Liver (tissue), 8 donors: ENCODE measurements at regions not wholly inside any gene's neighbourhood (a gene's known extent, or its start where the extent isn't known, plus 50 kb on each side); places are given as distances from the start of the nearest gene placed in this dataset.

Experiments used
- DNase-seq: peaks from one replicate; pipeline ENCODE4 v3.0.0-alpha.2; 2017; ENCODE audit warnings: low spot score
- H3K27ac ChIP-seq, 2 donors: one replicate each; pipeline ENCODE4 v1.7.0; 2013; ENCODE audit warnings: inconsistent platforms in 2 of 2, low read length in 2 of 2, control low read depth in 1 of 2, low read depth in 1 of 2, mild to moderate bottlenecking in 1 of 2
- H3K27me3 ChIP-seq, 4 donors: one replicate each; pipeline versions ENCODE4 v1.6.1 to v1.7.0; 2013; ENCODE audit warnings: low read length in 3 of 4, inconsistent platforms in 1 of 4, mild to moderate bottlenecking in 1 of 4, moderate library complexity in 1 of 4; ENCODE audit not compliant: control insufficient read depth in 4 of 4, insufficient read depth in 4 of 4
- H3K36me3 ChIP-seq, 4 donors: one replicate each; pipeline versions ENCODE4 v1.6.1 to v1.7.0; 2013; ENCODE audit warnings: low read length in 3 of 4, mild to moderate bottlenecking in 3 of 4, low read depth in 1 of 4, moderate library complexity in 1 of 4; ENCODE audit not compliant: control insufficient read depth in 4 of 4, insufficient read depth in 3 of 4
- H3K4me1 ChIP-seq, 4 donors: one replicate each; pipeline versions ENCODE4 v1.6.1 to v1.7.0; 2013; ENCODE audit warnings: low read length in 3 of 4, mild to moderate bottlenecking in 3 of 4, moderate library complexity in 1 of 4; ENCODE audit not compliant: control insufficient read depth in 4 of 4, insufficient read depth in 4 of 4
- H3K4me3 ChIP-seq, 3 donors: one replicate each; pipeline versions ENCODE4 v1.6.1 to v1.7.0; 2013; ENCODE audit warnings: low read length in 3 of 3, control low read depth in 1 of 3, low read depth in 1 of 3, mild to moderate bottlenecking in 1 of 3
- H3K9ac ChIP-seq, 2 donors: one replicate each; pipeline ENCODE4 v1.7.0; 2013; ENCODE audit warnings: low read length in 2 of 2, mild to moderate bottlenecking in 2 of 2, moderate library complexity in 2 of 2, control low read depth in 1 of 2, low read depth in 1 of 2
- H3K9me3 ChIP-seq, 4 donors: one replicate each; pipeline versions ENCODE4 v1.6.1 to v1.7.0; 2013; ENCODE audit warnings: low read length in 3 of 4; ENCODE audit not compliant: control insufficient read depth in 4 of 4
- EGR1 ChIP-seq, 2 donors: IDR thresholded peaks; 2 replicates each; pipeline ENCODE4 v1.6.1; 2016 to 2018; ENCODE audit warnings: antibody characterized with exemption in 2 of 2, low read depth in 2 of 2
- FOXA2 ChIP-seq: IDR thresholded peaks from 2 replicates; pipeline ENCODE4 v1.6.1; 2016; ENCODE audit warnings: antibody characterized with exemption
- GABPA ChIP-seq, 2 donors: IDR thresholded peaks in 1 of 2; conservative IDR thresholded peaks in 1 of 2; 2 replicates each; pipeline ENCODE4 v1.6.1; 2016; ENCODE audit warnings: antibody characterized with exemption in 2 of 2, mild to moderate bottlenecking in 1 of 2, moderate library complexity in 1 of 2
- HNF4A ChIP-seq, 2 donors: conservative IDR thresholded peaks; 2 replicates each; pipeline ENCODE4 v1.6.1; 2016; ENCODE audit warnings: antibody characterized with exemption in 2 of 2, mild to moderate bottlenecking in 2 of 2
- HNF4G ChIP-seq: IDR thresholded peaks from 2 replicates; pipeline ENCODE4 v1.6.1; 2016; ENCODE audit warnings: antibody characterized with exemption
- JUND ChIP-seq, 2 donors: IDR thresholded peaks; 2 replicates each; pipeline ENCODE4 v1.6.1; 2016; ENCODE audit warnings: antibody characterized with exemption in 2 of 2
- NR2F2 ChIP-seq: IDR thresholded peaks from 2 replicates; pipeline ENCODE4 v1.6.1; 2016; ENCODE audit warnings: antibody characterized with exemption
- RAD21 ChIP-seq, 2 donors: IDR thresholded peaks; 2 replicates each; pipeline ENCODE4 v1.6.1; 2016; ENCODE audit warnings: antibody characterized with exemption in 2 of 2, mild to moderate bottlenecking in 2 of 2
- REST ChIP-seq: IDR thresholded peaks from 2 replicates; pipeline ENCODE4 v1.6.1; 2016; ENCODE audit warnings: antibody characterized with exemption, mild to moderate bottlenecking
- RXRA ChIP-seq, 2 donors: IDR thresholded peaks; 2 replicates each; pipeline ENCODE4 v1.6.1; 2017 to 2018; ENCODE audit warnings: antibody characterized with exemption in 2 of 2, mild to moderate bottlenecking in 1 of 2
- WGBS: extraction: QIAGEN DNeasy Blood & Tissue Kit; methylation state at CpG from one replicate; pipeline ENCODE4 v1.1.7; 2013; 5-methylcytosine and 5-hydroxymethylcytosine counted together
- TF ChIP-seq, protein P1 (sequence below): fragments of 150-350 bp; IDR thresholded peaks from 2 replicates; pipeline ENCODE4 v1.5.1; 2017; ENCODE audit warnings: improper control_type of control experiment, low read depth, low read length; ENCODE audit not compliant: missing input control
- TF ChIP-seq, protein P2 (sequence below): IDR thresholded peaks from 2 replicates; pipeline ENCODE4 v1.6.1; 2016; ENCODE audit warnings: antibody characterized with exemption
- donor health status: healthy.
- donor health status: healthy.
- donor health status: healthy.
- donor health status: healthy.
- donor health status: healthy.

- TF ChIP-seq, protein P1, sequence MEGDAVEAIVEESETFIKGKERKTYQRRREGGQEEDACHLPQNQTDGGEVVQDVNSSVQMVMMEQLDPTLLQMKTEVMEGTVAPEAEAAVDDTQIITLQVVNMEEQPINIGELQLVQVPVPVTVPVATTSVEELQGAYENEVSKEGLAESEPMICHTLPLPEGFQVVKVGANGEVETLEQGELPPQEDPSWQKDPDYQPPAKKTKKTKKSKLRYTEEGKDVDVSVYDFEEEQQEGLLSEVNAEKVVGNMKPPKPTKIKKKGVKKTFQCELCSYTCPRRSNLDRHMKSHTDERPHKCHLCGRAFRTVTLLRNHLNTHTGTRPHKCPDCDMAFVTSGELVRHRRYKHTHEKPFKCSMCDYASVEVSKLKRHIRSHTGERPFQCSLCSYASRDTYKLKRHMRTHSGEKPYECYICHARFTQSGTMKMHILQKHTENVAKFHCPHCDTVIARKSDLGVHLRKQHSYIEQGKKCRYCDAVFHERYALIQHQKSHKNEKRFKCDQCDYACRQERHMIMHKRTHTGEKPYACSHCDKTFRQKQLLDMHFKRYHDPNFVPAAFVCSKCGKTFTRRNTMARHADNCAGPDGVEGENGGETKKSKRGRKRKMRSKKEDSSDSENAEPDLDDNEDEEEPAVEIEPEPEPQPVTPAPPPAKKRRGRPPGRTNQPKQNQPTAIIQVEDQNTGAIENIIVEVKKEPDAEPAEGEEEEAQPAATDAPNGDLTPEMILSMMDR = no peak
- no peak for TF ChIP-seq JUND (IDR thresholded peaks at IDR 0.05)
Observed at GRCh38 chr15:77791941-77792340, 159.2 kb upstream of the LINGO1 start (continued).

- Histone ChIP-seq H3K9ac (no peak overlapping the region), H3K27me3 (peaks cover 0 to 5% (median 0%) of the 10 kb centered on the region in 4 donors), H3K9me3 (no peaks in the 10 kb centered on the region), H3K4me1 (peaks cover 0 to 2% (median 0%) of the 10 kb centered on the region in 4 donors), H3K4me3 (no peak overlapping the region), H3K27ac (no peak overlapping the region), H3K36me3 (no peaks in the 10 kb centered on the region)
- TF ChIP-seq REST (no peak), HNF4G (no peak), FOXA2 (no peak), EGR1 (IDR thresholded peaks at IDR 0.05; ENCODE audit: low read depth in 2 of 2) (no peak), NR2F2 (no peak), RAD21 (IDR thresholded peaks at IDR 0.05) (no peak), RXRA (IDR thresholded peaks at IDR 0.05) (no peak)
- TF ChIP-seq, protein P2, sequence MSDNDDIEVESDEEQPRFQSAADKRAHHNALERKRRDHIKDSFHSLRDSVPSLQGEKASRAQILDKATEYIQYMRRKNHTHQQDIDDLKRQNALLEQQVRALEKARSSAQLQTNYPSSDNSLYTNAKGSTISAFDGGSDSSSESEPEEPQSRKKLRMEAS = no peak
- WGBS = 29% methylated on average over 3 of the region's 3 CpGs
- DNase-seq = no peak
Observed at GRCh38 chr15:77790481-77790880, 157.8 kb upstream of the LINGO1 start.

GRCh38 chr15:77786956-77787355, 154.2 kb upstream of the LINGO1 start:
- Histone ChIP-seq H3K27ac (no peak overlapping the region), H3K4me1 (peaks cover 0 to 2% (median 0%) of the 10 kb centered on the region in 4 donors), H3K4me3 (no peak overlapping the region), H3K27me3 (no peaks in the 10 kb centered on the region), H3K36me3 (no peaks in the 10 kb centered on the region), H3K9ac (no peak overlapping the region), H3K9me3 (no peaks in the 10 kb centered on the region)
- DNase-seq = no peak
- 78% methylated on average over 12 of the region's 12 CpGs for WGBS
- TF ChIP-seq HNF4A (conservative IDR thresholded peaks at IDR 0.05) = no peak
- TF ChIP-seq, protein P1 = no peak
- TF ChIP-seq REST = no peak
- TF ChIP-seq JUND (IDR thresholded peaks at IDR 0.05) = no peak
- TF ChIP-seq GABPA (IDR thresholded peaks at IDR 0.05 in 1 of 2, conservative IDR thresholded peaks at IDR 0.05 in 1 of 2) = no peak
- TF ChIP-seq EGR1 (IDR thresholded peaks at IDR 0.05; ENCODE audit: low read depth in 2 of 2) = no peak
- TF ChIP-seq FOXA2 = no peak
- TF ChIP-seq NR2F2 = no peak
- TF ChIP-seq RAD21 (IDR thresholded peaks at IDR 0.05) = no peak
